Posterior vena cava (tissue), 2 donors: ENCODE measurements at regions not wholly inside any gene's neighbourhood (a gene's known extent, or its start where the extent isn't known, plus 50 kb on each side); places are given as distances from the start of the nearest gene placed in this dataset.
"Not testable (repeated sequence)": the region's sequence is repeated elsewhere in the genome, so short reads cannot be mapped to it uniquely, and the experiment has no call there.

Experiments
- DNase-seq: peaks from one replicate; pipeline ENCODE4 v3.0.0-alpha.2; 2020; ENCODE audit warnings: low spot score
- intact Hi-C, 2 donors: fragments of 100-400 bp; cut with DNase I; formaldehyde crosslinking; loops; one replicate each; pipeline versions ENCODE4 v1.14.1 to v1.14.2; 2022 to 2023
- donor health status: DM: yes; HTN: yes; CAD: no.
- donor health status: DM: yes; HTN: yes; CAD: no.

DNA sequence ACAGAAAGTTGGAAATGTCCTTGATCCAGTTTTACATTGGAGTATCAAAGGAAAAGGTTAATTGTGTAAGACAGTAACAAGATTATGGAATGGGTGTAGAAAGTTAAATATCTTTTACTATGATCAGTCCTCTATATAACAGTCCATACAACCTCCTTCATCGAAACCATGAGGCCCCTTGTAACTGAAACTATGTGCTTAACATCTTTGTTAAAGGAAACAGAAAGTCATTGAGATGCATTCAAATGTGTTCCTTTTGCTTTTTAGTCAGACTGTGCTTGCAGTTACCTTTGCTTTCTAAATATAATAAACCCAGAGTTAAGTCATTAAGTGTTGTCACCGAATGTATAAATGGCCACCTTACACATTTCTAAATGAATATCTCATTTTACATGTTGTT lies 1298.5 kb downstream of the ROBO2 start:
- no peak for DNase-seq
- intact Hi-C loops = no loop called here

GRCh38 chr3:78343221-78343620 lies 1303.3 kb downstream of the ROBO2 start:
- no peak for DNase-seq
- intact Hi-C loops = no loop called here

DNA sequence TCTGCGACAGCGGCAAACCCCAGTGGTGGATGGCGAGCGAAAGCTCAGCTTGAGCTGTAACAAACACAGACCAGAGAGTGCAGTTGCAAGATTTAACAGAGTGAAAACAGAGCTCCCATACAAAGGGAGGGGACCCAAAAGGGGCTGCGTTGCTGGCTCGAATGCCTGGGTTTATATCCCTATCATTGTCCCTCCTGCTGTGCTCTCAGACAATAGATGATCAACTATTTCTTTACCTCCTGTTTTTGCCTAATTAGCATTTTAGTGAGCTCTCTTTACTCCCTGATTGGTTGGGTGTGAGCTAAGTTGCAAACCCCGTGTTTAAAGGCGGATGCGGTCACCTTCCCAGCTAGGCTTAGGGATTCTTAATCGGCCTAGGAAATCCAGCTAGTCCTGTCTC lies 1304.4 kb downstream of the ROBO2 start:
- DNase-seq, intact Hi-C loops: not testable (repeated sequence)

DNA sequence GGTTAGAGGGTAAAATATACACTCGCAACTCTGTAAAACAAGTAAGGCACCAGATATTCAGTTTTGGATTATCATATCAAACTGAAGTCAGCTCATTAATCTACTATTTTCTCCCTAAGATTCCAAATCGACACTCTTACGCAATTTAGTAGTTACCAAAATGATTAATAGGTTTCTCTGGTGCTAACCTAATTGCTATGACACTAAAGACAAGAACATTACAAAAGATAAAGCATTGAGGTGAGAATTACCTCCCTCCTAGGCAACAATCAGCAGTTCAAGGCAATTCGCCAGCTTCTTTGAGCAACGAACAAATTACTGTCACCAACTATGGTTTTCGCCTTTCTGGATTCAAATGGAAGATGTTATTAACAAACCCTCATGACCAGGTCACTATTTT lies 1305.0 kb downstream of the ROBO2 start:
- no peak for DNase-seq
- intact Hi-C loops = no loop called here

DNA sequence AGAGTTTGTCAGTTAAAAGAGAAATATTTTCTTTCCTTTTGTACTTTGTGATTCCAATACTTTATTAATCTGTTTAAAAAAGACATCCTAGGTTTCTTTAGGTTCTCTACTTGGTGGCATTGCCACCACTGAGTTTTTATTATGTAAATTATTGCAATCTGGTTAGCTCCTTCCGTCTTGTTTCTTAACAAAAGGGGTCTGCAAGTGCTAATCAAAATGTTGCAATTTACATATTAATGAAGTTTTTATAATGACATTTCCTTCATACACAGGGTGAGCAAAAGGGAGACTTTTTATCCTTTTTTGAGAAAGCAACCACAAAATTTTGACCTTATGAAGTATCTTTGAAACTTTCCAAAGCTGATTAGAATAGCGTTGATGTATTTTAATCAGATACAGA lies 1307.3 kb downstream of the ROBO2 start:
- no peak for DNase-seq
- intact Hi-C loops = no loop called here

GRCh38 chr3:78348664-78349063 lies 1308.8 kb downstream of the ROBO2 start:
- intact Hi-C loops = no loop called here
- no peak for DNase-seq

DNA sequence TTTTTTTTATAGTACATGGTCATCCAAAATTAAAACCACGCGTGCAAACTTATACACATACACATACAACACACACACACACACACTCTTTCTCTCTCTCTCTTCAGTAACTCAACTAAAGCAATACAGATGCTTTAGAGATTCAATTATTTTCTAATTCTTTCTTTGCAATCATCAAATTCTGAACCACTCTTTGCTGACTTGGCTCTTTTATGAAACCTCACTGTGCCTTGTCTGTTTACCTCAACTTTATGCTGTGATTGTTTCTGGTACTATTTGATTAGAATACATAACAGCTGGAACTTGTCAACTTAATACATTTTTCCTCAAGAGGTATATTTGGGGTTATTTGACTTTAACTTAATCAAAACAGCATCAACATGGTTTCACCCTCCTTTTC lies 1309.7 kb downstream of the ROBO2 start:
- DNase-seq = no peak
- intact Hi-C loops = no loop called here

GRCh38 chr3:78351334-78351733 lies 1311.4 kb downstream of the ROBO2 start:
- intact Hi-C loops = no loop called here
- DNase-seq = no peak

GRCh38 chr3:78353231-78353630 lies 1313.3 kb downstream of the ROBO2 start:
- DNase-seq = no peak
- intact Hi-C loops = no loop called here

GRCh38 chr3:78360849-78361248 lies 1321.0 kb downstream of the ROBO2 start:
- no peak for DNase-seq
- intact Hi-C loops = no loop called here

- DNase-seq = no peak
- intact Hi-C loops = no loop called here
Observed at GRCh38 chr3:78368636-78369345, 1328.9 kb downstream of the ROBO2 start.

- no peak for DNase-seq
- intact Hi-C loops = no loop called here
Observed at GRCh38 chr3:78390221-78390620, 1350.3 kb downstream of the ROBO2 start.

- no peak for DNase-seq
- intact Hi-C loops = no loop called here
Observed at GRCh38 chr3:78398401-78398800, 1358.5 kb downstream of the ROBO2 start.

- DNase-seq = no peak
- intact Hi-C loops = no loop called here
Observed at GRCh38 chr3:78402720-78403119, 1362.8 kb downstream of the ROBO2 start.

GRCh38 chr3:78405745-78406144 lies 1362.1 kb downstream of the ROBO1 start:
- no peak for DNase-seq
- intact Hi-C loops = no loop called here

DNA sequence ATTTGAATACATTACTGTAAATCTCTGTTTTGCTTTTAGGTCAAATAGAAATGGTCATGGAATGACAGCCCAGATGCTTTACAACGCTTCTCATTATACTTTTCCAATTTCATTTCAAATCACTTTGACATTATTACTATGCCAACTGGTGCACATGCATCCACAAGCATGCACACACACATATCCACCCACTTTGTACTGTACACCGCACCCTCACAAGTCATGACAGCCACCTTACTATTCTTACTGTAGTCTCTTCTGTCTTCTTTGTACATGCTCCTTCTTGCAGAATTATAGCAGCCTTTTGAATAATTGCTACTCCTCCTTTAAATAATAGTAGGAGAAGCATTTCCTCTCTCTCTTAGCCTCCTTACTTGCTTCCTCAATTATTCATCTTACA lies 1361.4 kb downstream of the ROBO1 start:
- intact Hi-C loops = no loop called here
- no peak for DNase-seq

- intact Hi-C loops = loop anchor here in 1 of 2 donors (5.0 kb wide), 1 partner anchor 837 kb away; no protein-coding TSS in a partner anchor
Observed at GRCh38 chr3:78410077-78410476, 1357.7 kb downstream of the ROBO1 start.

GRCh38 chr3:78414261-78414660 lies 1353.5 kb downstream of the ROBO1 start:
- no peak for DNase-seq
- intact Hi-C loops = loop anchor here in 1 of 2 donors (5.0 kb wide), 1 partner anchor 833 kb away; no protein-coding TSS in a partner anchor

More at GRCh38 chr3:78410077-78410476, 1357.7 kb downstream of the ROBO1 start:
- no peak for DNase-seq

DNA sequence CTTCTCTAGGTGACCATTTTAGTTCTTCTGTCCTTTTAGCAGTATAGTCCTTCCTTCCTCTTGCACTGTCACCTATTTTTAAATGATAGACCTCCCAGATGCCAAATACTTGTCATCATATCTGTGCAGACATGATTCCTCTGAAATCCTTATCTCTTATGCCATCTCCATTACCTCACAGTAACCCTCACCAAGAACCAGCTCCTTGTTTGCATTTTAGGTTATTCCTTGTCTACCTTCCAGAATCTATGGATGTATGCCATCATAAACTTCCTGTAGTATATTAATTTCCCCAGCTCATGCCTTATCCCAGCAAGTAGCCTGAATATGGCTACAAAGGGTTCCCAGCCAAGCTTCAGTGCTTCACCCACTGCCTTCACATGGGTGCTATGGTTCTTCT lies 1347.2 kb downstream of the ROBO1 start:
- intact Hi-C loops = no loop called here
- no peak for DNase-seq

DNA sequence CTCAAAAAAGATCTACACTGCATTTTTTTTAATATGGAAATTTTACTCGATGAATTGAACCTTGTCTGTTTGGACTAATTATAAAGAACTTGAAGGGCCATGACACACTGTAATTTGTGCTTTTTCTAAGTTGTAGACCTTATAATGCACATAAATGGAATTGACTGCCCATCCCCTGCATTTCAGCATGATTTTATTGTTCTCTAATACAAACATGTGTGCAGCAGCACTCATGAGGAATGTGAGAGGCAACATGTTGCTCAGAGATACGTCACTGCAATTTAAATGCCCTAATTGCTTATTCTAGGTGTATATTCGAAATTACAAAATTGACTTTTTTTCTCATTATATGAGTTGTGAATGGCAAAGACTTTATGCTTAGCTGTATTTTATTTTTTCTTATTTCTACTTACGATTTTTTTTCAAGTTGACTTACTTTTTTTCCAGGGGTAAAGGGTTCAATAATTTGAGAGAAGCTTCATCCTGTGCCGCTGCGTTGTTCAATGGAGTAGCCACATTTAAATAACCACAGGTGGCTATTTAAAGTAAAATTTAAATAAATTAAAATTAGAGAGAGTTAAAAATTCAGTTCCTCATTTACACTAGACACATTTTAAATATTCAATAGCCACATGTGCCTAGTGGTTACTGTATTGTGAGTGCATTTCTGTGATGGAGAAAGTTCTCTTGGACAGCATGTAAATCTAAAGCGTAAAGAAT lies 1346.4 kb downstream of the ROBO1 start:
- DNase-seq = no peak
- intact Hi-C loops = no loop called here

DNA sequence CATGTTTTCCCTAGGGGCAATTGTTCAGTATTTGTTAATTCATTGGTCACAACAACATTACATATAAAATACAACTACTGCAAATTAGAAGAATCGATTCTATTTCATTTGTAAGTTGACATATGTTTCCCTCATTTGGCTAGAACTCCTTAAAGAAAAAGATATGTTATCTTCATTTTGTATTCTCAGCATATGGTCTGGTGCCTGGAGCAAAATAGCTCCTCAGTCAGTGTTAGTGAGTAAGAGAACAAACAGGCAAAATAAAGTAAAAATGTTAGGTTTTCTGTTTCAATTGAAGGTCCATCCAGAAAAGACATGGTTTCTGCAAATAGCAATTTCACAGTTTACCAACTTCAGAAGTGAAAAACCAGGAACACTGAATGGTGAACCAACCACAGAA lies 1343.1 kb downstream of the ROBO1 start:
- no peak for DNase-seq
- intact Hi-C loops = no loop called here
